Stomach (tissue), 4 donors: ENCODE measurements at regions not wholly inside any gene's neighbourhood (a gene's known extent, or its start where the extent isn't known, plus 50 kb on each side); places are given as distances from the start of the nearest gene placed in this dataset.

Experiments
- EP300 ChIP-seq: sonication (generic); formaldehyde crosslinking; IDR thresholded peaks from one replicate; pipeline ENCODE4 v1.6.1; 2017; ENCODE audit warnings: antibody characterized with exemption
- POLR2A ChIP-seq, 4 donors: fragments of 450-650 bp; IDR thresholded peaks; one replicate each; pipeline ENCODE4 v1.6.1; 2016; ENCODE audit warnings: antibody characterized with exemption in 4 of 4, control low read depth in 2 of 4, mild to moderate bottlenecking in 1 of 4, moderate library complexity in 1 of 4
- TF ChIP-seq, protein P1 (sequence below), 7 experiments: fragments of 450-650 bp in 4 of 7; fragments of 200-600 bp in 3 of 7; sonication (generic) in 3 of 7; IDR thresholded peaks; one replicate each; pipeline ENCODE4 v1.5.1; 2016 to 2019; ENCODE audit warnings: antibody characterized with exemption in 7 of 7, control low read depth in 2 of 7, mild to moderate bottlenecking in 1 of 7

GRCh38 chr20:21586682-21587081 is 72.8 kb upstream of the NKX2-2 start:
- TF ChIP-seq, protein P1, sequence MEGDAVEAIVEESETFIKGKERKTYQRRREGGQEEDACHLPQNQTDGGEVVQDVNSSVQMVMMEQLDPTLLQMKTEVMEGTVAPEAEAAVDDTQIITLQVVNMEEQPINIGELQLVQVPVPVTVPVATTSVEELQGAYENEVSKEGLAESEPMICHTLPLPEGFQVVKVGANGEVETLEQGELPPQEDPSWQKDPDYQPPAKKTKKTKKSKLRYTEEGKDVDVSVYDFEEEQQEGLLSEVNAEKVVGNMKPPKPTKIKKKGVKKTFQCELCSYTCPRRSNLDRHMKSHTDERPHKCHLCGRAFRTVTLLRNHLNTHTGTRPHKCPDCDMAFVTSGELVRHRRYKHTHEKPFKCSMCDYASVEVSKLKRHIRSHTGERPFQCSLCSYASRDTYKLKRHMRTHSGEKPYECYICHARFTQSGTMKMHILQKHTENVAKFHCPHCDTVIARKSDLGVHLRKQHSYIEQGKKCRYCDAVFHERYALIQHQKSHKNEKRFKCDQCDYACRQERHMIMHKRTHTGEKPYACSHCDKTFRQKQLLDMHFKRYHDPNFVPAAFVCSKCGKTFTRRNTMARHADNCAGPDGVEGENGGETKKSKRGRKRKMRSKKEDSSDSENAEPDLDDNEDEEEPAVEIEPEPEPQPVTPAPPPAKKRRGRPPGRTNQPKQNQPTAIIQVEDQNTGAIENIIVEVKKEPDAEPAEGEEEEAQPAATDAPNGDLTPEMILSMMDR (IDR thresholded peaks at IDR 0.05), result no peak
- TF ChIP-seq EP300 (no peak), POLR2A (IDR thresholded peaks at IDR 0.05) (no peak)
